ENCODE measurements at regions not wholly inside any gene's neighbourhood (a gene's known extent, or its start where the extent isn't known, plus 50 kb on each side); places are given as distances from the start of the nearest gene placed in this dataset.

DNA sequence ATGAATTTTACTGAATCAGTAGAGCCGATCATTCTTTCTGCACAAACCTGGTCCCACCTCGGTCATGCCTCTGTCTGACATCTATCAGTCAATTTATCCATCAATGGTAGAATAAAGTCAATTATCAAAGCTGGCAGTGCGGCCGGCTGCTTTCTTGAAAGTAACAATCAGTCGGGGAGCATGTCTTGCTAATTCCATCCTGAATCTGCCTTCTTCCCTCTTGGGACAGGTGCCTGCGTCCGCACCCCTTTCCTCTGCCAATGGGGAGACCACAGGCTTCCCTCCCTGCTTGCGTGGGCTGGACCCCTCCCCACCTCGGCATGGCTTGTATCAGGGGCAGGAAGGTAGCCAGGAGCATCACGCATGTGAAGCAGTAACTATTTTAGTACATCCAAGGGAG is 962.9 kb downstream of the BRD1 start:
- no peak for DNase-seq (ENCODE audit: low read depth)

DNA sequence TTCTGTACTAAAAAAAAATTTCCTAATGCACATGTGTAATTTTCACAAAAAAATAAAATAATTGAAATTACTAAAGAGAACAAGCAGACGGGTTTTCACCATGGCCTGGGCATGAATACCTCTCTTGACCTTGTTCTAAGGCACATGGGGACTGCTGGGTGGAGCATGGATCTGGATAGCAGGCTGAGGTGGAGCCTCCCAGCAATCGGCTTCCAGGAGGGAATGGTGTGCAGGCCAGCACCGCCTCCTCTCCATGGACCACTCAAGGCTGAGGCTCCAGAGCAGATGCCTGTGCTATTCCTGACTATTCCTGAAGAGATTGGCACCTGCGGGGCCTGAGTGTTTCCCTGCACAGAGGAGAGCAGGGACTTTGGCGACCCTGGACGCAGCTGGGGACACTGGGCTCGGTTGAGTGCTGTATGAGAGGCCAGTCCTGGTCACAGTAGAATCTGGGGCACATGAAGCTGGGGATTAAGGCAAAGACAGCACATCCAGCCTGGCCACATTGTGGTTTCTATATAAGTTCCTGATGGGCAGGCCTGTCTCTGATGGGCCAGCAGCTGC is 963.6 kb downstream of the BRD1 start:
- DNase-seq (ENCODE audit: low read depth): no peak

- DNase-seq (ENCODE audit: low read depth): no peak
These were observed 967.1 kb downstream of the BRD1 start for GRCh38 chr22:48860557-48860956.

GRCh38 chr22:48858856-48859255 is 968.8 kb downstream of the BRD1 start:
- no peak for DNase-seq (ENCODE audit: low read depth)

- no peak for DNase-seq (ENCODE audit: low read depth)
These were observed 969.6 kb downstream of the BRD1 start for GRCh38 chr22:48858121-48858520.

- DNase-seq (ENCODE audit: low read depth): no peak
These were observed 970.4 kb downstream of the BRD1 start for GRCh38 chr22:48857202-48857805.

- no peak for DNase-seq (ENCODE audit: low read depth)
These were observed 971.4 kb downstream of the BRD1 start for GRCh38 chr22:48856308-48856615.

DNA sequence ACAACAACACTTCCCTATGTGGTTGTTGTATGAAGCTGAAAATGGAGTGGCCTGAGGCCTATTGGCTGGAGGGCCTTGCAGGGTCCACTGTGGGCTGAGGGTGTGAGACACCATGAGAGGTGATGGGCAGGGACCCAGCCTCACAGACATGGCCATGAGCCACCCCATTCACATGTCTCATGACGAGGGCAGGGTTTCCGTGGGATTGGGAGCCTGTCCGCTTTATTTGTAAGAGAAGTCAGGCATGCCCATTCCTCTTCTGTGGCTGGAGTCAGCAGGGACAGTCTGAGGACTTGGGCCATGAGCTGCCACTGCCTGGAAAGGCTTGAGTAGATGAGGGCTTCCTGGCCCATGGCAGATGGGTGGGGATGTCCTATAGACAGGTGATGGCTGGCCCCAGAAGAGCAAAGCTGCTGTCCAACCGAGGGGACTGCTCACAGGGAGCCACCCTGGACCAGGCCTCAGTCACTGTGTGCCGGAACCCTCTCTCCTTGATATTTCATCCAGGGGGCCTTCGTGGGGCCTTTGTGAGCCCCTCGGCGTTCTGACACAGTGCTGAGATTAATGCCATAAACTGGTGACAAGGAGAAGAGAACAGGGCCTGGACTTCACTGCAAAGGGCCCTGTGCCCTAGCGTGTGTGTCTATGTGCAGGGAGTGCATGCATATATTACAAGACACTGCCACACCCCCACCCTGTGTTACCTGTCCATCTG is 971.9 kb downstream of the BRD1 start:
- DNase-seq (ENCODE audit: low read depth): no peak

GRCh38 chr22:48855013-48855412 is 972.7 kb downstream of the BRD1 start:
- no peak for DNase-seq (ENCODE audit: low read depth)

- no peak for DNase-seq (ENCODE audit: low read depth)
These were observed 973.9 kb downstream of the BRD1 start for GRCh38 chr22:48853627-48854240.

DNA sequence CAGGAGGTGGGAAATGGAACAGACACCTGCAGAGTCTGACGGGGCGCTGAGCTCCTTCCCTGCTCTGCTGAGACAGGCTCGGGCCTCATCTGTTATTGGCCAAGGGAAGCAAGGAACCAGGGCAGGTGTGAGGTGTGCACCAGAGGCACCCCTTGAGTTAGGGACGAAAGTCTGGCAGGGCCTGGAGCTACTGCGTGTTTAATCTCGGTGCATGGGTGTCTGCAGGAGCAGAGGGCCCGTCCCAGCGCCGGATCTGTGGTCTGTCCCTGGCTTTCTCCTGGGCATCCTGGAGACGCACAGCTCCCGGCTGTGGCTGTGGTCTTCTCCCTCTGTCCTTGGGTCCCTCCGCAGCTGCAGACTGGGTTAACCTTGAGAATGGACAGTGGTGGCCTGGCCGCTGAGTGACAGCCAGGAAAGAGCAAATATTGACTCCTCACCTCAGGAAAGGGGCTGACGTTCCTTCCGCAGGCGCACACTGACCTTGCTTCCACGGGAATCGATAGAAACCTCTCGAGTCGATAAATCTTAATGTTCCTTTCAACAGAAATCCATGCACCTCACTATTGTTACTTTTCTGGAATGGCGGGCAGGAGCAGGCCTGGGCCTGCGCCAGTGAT is 975.6 kb downstream of the BRD1 start:
- DNase-seq (ENCODE audit: low read depth): no peak

DNA sequence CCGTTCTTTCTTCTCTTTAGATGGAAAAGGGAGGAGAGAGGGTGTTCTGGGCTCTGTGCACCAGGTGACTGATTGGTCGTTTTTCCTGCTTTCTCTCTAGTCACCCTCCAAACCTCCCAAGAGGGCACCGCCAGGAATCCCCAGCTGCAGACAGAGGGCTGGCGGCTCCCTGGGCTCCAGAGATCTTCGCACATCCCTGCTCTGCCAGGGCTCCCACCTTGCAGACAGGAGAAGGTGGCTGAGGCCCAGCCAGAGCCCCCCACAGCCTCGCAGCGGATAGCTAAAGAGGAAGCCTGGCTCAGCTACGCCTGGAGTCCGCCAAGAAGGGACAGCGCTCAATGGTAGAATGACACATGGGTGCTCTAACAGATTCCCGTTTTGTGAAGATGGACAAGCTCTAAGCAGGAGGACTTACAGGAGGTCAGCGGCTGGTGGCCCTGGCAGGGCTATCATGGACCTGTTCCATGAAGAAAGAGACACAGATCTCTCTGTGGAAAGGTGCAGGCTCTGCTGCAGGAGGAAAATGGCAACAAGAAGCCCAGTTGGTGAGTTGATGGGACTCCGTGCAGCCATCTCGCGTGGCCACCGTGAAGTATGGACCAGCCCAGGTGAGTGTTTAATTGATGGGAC is 976.9 kb downstream of the BRD1 start:
- no peak for DNase-seq (ENCODE audit: low read depth)

DNA sequence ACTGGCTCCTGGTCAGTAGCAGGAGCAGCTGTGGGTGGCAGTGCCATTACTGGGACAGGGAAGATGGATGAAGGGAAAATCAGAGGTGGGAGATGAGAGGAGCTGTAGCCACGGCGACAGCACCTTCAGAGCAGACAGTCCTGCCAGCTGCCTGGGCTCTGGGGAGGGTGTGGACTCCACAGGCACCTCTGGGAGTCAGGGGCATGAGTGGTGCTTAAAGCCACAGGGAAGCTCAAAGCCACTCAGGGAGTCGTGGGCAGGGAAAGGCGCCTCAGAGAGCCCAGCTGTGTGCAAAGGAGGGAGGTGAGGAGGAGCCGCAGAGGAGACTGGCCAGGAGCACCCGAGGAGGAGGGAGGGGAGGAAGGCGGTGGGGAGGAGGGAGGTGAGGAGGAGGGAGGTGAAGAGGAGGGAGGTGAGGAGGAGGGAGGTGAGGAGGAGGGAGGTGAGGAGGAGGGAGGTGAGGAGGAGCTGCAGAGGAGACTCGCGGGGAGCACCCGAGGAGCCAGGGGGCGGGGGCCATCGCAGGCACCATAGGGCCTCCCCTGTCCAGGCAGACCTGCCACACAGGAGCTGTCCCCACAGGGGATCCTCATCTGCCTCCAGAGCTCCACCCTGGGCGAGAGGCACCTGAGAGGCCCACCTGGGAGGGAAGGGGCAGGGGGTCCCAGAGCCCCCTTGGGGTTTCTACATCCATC is 977.6 kb downstream of the BRD1 start:
- no peak for DNase-seq (ENCODE audit: low read depth)

DNA sequence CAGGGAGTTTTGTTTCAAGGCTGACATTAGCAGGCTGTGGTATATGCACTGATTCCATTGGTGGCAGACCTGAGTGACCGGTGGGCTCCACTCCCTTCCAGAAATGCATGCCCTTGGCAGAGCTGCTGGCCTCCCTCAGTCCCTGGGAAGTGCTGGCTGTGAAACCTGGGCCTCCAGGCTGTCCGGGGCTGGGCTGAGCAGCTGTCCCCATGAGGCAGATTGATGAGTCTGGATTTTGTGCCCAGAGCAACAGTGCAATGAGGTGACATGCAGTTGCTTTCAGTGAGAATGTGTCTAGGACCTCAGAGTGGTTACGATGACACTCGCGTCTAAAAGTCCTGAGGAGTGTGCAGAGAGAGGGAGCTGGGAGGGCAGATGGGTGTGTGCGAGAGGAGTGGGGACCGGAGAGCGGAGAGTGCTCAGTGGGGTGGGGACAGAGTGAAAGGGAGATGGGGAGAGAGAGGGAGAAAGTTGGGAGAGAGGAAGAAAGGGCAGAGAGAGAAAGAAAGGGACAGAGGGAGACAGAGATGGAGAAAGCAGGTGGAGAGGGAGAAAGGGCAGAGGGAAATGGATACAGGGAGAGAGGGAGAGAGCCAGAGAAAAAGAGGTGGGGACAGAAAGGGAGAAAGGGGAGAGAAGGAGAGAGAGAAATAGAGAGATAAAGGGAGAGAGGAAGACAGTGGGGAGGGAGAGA is 978.3 kb downstream of the BRD1 start:
- DNase-seq (ENCODE audit: low read depth): no peak

GRCh38 chr22:48846200-48846599 is 981.5 kb downstream of the BRD1 start:
- no peak for DNase-seq (ENCODE audit: low read depth)

GRCh38 chr22:48845356-48845936 is 982.2 kb downstream of the BRD1 start:
- no peak for DNase-seq (ENCODE audit: low read depth)

GRCh38 chr22:48844056-48844675 is 983.5 kb downstream of the BRD1 start:
- DNase-seq (ENCODE audit: low read depth): no peak

DNA sequence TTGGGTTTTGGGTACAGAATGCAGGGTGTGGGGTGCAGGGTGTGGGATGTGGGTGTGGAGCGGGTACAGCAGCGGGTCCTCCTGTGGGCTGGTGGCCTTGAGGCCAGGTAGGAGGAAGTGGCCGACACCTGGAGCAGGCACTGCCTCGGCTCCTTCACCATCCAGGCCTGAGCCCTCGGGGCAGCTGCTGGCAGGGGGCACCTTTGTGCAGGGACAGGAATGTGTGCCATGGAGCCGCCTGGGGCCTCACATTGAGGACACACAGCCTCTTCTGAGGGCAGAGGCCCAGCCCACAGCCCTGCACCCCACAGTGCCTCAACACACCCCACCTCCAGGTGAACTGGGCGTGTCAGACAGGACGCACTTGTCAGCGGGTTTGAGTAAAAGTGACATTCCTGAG is 984.0 kb downstream of the BRD1 start:
- no peak for DNase-seq (ENCODE audit: low read depth)

- no peak for DNase-seq (ENCODE audit: low read depth)
These were observed 984.7 kb downstream of the BRD1 start for GRCh38 chr22:48842976-48843375.

DNA sequence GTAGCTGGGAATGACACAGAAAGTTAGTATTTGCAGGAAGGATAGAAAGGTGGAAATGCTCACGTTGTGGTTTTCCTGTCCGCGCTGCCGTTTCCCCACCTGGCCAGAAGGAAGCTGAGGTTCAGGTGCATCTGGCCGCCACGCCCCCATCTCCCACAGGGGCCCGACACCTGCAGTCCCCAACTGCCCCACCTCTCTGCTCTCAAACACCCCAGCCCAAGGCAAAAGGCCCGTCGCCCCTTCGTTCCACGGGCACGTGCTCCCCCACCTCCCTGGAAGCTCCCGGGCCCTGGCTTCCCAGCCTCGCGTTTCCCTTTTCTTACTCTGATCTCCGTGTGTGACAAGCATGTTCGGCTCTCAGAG is 985.1 kb downstream of the BRD1 start:
- DNase-seq (ENCODE audit: low read depth): no peak
